H1 (cell line): ENCODE measurements at regions not wholly inside any gene's neighbourhood (a gene's known extent, or its start where the extent isn't known, plus 50 kb on each side); places are given as distances from the start of the nearest gene placed in this dataset.

Source experiments
- CTCF ChIA-PET: fragments of 300-600 bp; sonication (Branson Sonifier 250); formaldehyde crosslinking; loops from one replicate; lab custom pipeline; 2021; ENCODE audit not compliant: partially characterized antibody; lab: Charles Lee
- POLR2A ChIA-PET: fragments of 300-600 bp; sonication (Branson Sonifier 250); formaldehyde crosslinking; loops from one replicate; lab custom pipeline; 2021; ENCODE audit warnings: inconsistent platforms; ENCODE audit not compliant: partially characterized antibody; lab: Charles Lee
- DNase-seq, 2 experiments: peaks; one replicate each; pipeline versions ENCODE4 v3.0.0 to v3.0.0-alpha.2; 2010 to 2022; ENCODE audit warnings: low spot score in 2 of 2, low read depth in 1 of 2, mixed read lengths in 1 of 2
- FAIRE-seq: peaks from 2 replicates; lab custom pipeline; 2011; peaks lifted over from hg19 to GRCh38; lab: Jason Lieb, UNC
- H2AFZ ChIP-seq: 2 replicates; pipeline ENCODE4 v1.8.1; 2012; ENCODE audit warnings: low read length, inconsistent platforms
- H2AK5ac ChIP-seq: 2 replicates; pipeline ENCODE4 v1.6.1; 2013; ENCODE audit warnings: low read depth, low read length
- H2BK120ac ChIP-seq: replicated peaks from 2 replicates; pipeline ENCODE3; 2013; ENCODE audit warnings: low read depth, low read length, inconsistent platforms
- H2BK12ac ChIP-seq: 2 replicates; pipeline ENCODE4 v1.6.1; 2013; ENCODE audit warnings: low read depth, low read length
- H2BK15ac ChIP-seq: 2 replicates; pipeline ENCODE4 v1.6.1; 2013; ENCODE audit warnings: low read length
- H2BK20ac ChIP-seq: 2 replicates; pipeline ENCODE4 v1.6.1; 2013; ENCODE audit warnings: low read length
- H2BK5ac ChIP-seq: 2 replicates; pipeline ENCODE4 v1.6.1; 2013; ENCODE audit warnings: low read depth, low read length
- H3K14ac ChIP-seq: 2 replicates; pipeline ENCODE4 v1.6.1; 2013; ENCODE audit warnings: inconsistent platforms; ENCODE audit not compliant: insufficient read length
- H3K18ac ChIP-seq: 2 replicates; pipeline ENCODE4 v1.6.1; 2013; ENCODE audit warnings: low read length; ENCODE audit errors: extremely low read depth
- H3K23ac ChIP-seq: 2 replicates; pipeline ENCODE4 v1.6.1; 2013; ENCODE audit warnings: inconsistent platforms; ENCODE audit not compliant: insufficient read length
- H3K23me2 ChIP-seq: 2 replicates; pipeline ENCODE4 v1.6.1; 2013; ENCODE audit warnings: low read depth, low read length
- H3K27ac ChIP-seq: 2 replicates; pipeline ENCODE4 v1.6.1; 2011; ENCODE audit warnings: low read depth, low read length, inconsistent platforms
- H3K27me3 ChIP-seq, 4 experiments: replicated peaks in 1 of 4; 1 replicate in 1 of 4; 2 replicates in 3 of 4; pipeline versions ENCODE4 v1.6.1 to v1.8.1; 2011 to 2013; ENCODE audit warnings: low read length in 3 of 4, mild to moderate bottlenecking in 3 of 4, inconsistent platforms in 2 of 4, mixed read lengths in 2 of 4, moderate library complexity in 1 of 4; ENCODE audit not compliant: control insufficient read depth in 3 of 4, insufficient read depth in 3 of 4; ENCODE audit errors: extremely low read depth in 1 of 4
- H3K36me3 ChIP-seq, 4 experiments: 2 replicates each; pipeline versions ENCODE4 v1.6.1 to v1.8.1; 2011 to 2013; ENCODE audit warnings: mild to moderate bottlenecking in 4 of 4, low read length in 3 of 4, moderate library complexity in 2 of 4, control low read depth in 1 of 4, inconsistent platforms in 1 of 4; ENCODE audit not compliant: insufficient read depth in 4 of 4, control insufficient read depth in 2 of 4
- H3K4ac ChIP-seq: replicated peaks from 2 replicates; pipeline ENCODE3; 2013; ENCODE audit warnings: low read length, low read depth, mixed read lengths, inconsistent platforms; ENCODE audit not compliant: insufficient read length
- H3K4me1 ChIP-seq, 4 experiments: replicated peaks in 1 of 4; 1 replicate in 1 of 4; 2 replicates in 3 of 4; pipeline versions ENCODE4 v1.6.1 to v1.8.1; 2011 to 2013; ENCODE audit warnings: low read length in 3 of 4, inconsistent platforms in 2 of 4, mixed read lengths in 1 of 4; ENCODE audit not compliant: insufficient read depth in 4 of 4, control insufficient read depth in 3 of 4
- H3K4me2 ChIP-seq, 2 experiments: 2 replicates each; pipeline versions ENCODE4 v1.6.1 to v1.8.1; 2011 to 2013; ENCODE audit warnings: low read depth in 2 of 2, low read length in 2 of 2, control low read depth in 1 of 2, inconsistent platforms in 1 of 2, mild to moderate bottlenecking in 1 of 2; ENCODE audit not compliant: insufficient read depth in 1 of 2
- H3K4me3 ChIP-seq, 4 experiments: fragments of 200-600, 300-600 bp in 1 of 4; sonication (generic), shearing (Covaris generic), sonication (Bioruptor Twin) in 1 of 4; 2 replicates each; pipeline versions ENCODE4 v1.5.1 to v1.8.1; 2011 to 2016; ENCODE audit warnings: low read length in 4 of 4, low read depth in 3 of 4, control low read depth in 2 of 4, inconsistent platforms in 2 of 4, mild to moderate bottlenecking in 2 of 4, mixed read lengths in 1 of 4, moderate library complexity in 1 of 4; ENCODE audit not compliant: insufficient read depth in 2 of 4; ENCODE audit errors: extremely low read depth in 1 of 4
- H3K56ac ChIP-seq: replicated peaks from 2 replicates; pipeline ENCODE3; 2013; ENCODE audit warnings: low read depth, mild to moderate bottlenecking, mixed read lengths, low read length, inconsistent platforms; ENCODE audit not compliant: insufficient read length
- H3K79me1 ChIP-seq: 2 replicates; pipeline ENCODE4 v1.6.1; 2013; ENCODE audit warnings: low read depth, low read length, control low read depth
- H3K79me2 ChIP-seq, 2 experiments: 2 replicates each; pipeline versions ENCODE4 v1.6.1 to v1.8.1; 2012 to 2013; ENCODE audit warnings: low read length in 2 of 2, mild to moderate bottlenecking in 2 of 2, inconsistent platforms in 1 of 2; ENCODE audit not compliant: insufficient read depth in 2 of 2, control insufficient read depth in 1 of 2
- H3K9ac ChIP-seq, 4 experiments: replicated peaks in 1 of 4; 1 replicate in 1 of 4; 2 replicates in 3 of 4; pipeline versions ENCODE4 v1.6.1 to v1.8.1; 2011 to 2013; ENCODE audit warnings: low read depth in 3 of 4, low read length in 3 of 4, control low read depth in 2 of 4, mild to moderate bottlenecking in 2 of 4, moderate library complexity in 2 of 4, inconsistent platforms in 1 of 4; ENCODE audit errors: extremely low read depth in 1 of 4
- H3K9me3 ChIP-seq, 2 experiments: 2 replicates each; pipeline versions ENCODE4 v1.6.1 to v1.8.1; 2012 to 2013; ENCODE audit warnings: mild to moderate bottlenecking in 2 of 2, moderate library complexity in 2 of 2, control low read depth in 1 of 2, inconsistent platforms in 1 of 2, low read depth in 1 of 2, low read length in 1 of 2, mixed read lengths in 1 of 2; ENCODE audit not compliant: insufficient read depth in 2 of 2
- H4K20me1 ChIP-seq, 2 experiments: replicated peaks in 1 of 2; 2 replicates each; pipeline versions ENCODE3 to v1.8.1; 2011 to 2013; ENCODE audit warnings: inconsistent platforms in 2 of 2, low read length in 2 of 2, mild to moderate bottlenecking in 1 of 2; ENCODE audit not compliant: insufficient read depth in 2 of 2, control insufficient read depth in 1 of 2
- H4K5ac ChIP-seq: 2 replicates; pipeline ENCODE4 v1.6.1; 2013; ENCODE audit warnings: low read length, low read depth, mixed read lengths, inconsistent platforms; ENCODE audit not compliant: insufficient read length
- H4K8ac ChIP-seq: 2 replicates; pipeline ENCODE4 v1.8.0; 2013; ENCODE audit warnings: mild to moderate bottlenecking, moderate library complexity, low read length, inconsistent platforms; ENCODE audit not compliant: insufficient read depth; ENCODE audit errors: extremely low read depth
- H4K91ac ChIP-seq: replicated peaks from 2 replicates; pipeline ENCODE3; 2013; ENCODE audit warnings: low read length, mixed read lengths, inconsistent platforms; ENCODE audit not compliant: insufficient read length
- HDAC6 ChIP-seq: IDR thresholded peaks from one replicate; pipeline ENCODE4 v1.7.1; 2012; ENCODE audit warnings: low read depth, mild to moderate bottlenecking, inconsistent platforms, low read length, moderate library complexity
- KDM1A ChIP-seq: fragments of 200-600, 300-600 bp; sonication (generic); IDR thresholded peaks from 2 replicates; pipeline ENCODE4 v1.7.1; 2016; ENCODE audit warnings: mild to moderate bottlenecking, low read length, borderline replicate concordance
- KDM5A ChIP-seq: fragments of 200-600 bp; IDR thresholded peaks from 2 replicates; pipeline ENCODE4 v1.7.1; 2012; ENCODE audit warnings: mild to moderate bottlenecking, low read length, inconsistent platforms, mixed read lengths
- MAFK ChIP-seq: IDR thresholded peaks from 2 replicates; pipeline ENCODE4 v1.6.1; 2012; ENCODE audit warnings: low read depth, mild to moderate bottlenecking, improper control_type of control experiment, low read length
- RNF2 ChIP-seq: fragments of 200-900, 300-1000 bp; sonication (generic); IDR thresholded peaks from 2 replicates; pipeline ENCODE4 v1.7.1; 2016; ENCODE audit warnings: borderline replicate concordance, low read depth, mild to moderate bottlenecking, antibody characterized with exemption, low read length; ENCODE audit not compliant: poor library complexity, severe bottlenecking; ENCODE audit errors: missing control alignments
- WGBS, 2 experiments: shearing (Covaris generic) in 1 of 2; methylation state at CpG; one replicate each; pipeline versions ENCODE4 v1.1.6 to v1.1.7; 2013 to 2015; ENCODE audit warnings: low lambda C conversion rate in 2 of 2, mixed read lengths in 2 of 2, inconsistent platforms in 1 of 2, low coverage in 1 of 2, missing lambda C conversion rate in 1 of 2; ENCODE audit not compliant: insufficient replicate concordance in 2 of 2, insufficient coverage in 1 of 2, insufficient read length in 1 of 2; ENCODE audit errors: extremely low coverage in 1 of 2, missing lambda C conversion rate in 1 of 2; 5-methylcytosine and 5-hydroxymethylcytosine counted together
- TF ChIP-seq, protein P1 (sequence below): IDR thresholded peaks from 2 replicates; pipeline ENCODE4 v1.6.1; 2012; ENCODE audit warnings: inconsistent platforms

DNA sequence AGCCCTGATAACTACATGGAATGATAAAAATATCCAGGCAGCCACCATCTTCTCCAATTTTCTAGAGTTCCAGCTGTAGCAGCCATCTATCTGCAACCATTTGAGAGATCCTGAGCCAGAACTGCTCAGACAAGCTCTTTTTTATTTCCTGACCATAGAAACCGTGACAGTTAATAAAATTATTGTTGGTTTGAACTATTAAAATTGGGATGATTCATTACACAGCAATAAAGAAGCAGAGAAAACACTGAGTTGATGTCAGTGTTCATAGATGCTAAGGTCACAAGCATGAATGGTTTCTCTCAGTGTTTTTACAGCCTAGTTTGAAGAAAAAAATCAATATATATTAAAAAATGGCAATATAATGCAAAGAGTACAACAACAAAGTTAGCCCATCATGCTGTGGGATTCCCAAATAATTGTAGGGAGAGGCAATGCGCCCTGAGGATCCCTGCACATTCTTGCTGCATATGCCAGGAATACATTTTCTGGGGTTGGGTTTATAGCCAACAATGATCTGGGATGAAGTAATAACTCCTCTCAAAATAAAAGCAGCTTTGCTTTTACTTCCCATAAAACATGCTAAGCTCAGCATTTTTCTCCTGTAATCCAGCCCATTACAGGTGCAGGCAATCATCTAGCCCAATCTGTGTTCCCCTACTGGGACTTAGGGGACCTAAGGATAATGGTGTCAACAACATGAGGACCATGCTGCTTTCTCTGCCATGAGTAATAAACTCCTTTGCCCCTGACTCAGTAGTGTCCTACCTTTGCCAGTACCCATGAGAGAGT lies 84.0 kb downstream of the PABPC4L start:
- Histone ChIP-seq H3K4me2 (no peak overlapping the region), H3K56ac (no peak overlapping the region), H4K5ac (no peak overlapping the region), H3K18ac (no peak overlapping the region), H3K4me3 (no peak overlapping the region), H3K79me2 (no peaks in the 10 kb centered on the region), H3K9me3 (no peaks in the 10 kb centered on the region), H3K27ac (no peak overlapping the region), H2AK5ac (no peak overlapping the region), H2AFZ (no peak overlapping the region), H3K79me1 (no peaks in the 10 kb centered on the region), H3K4me1 (no peaks in the 10 kb centered on the region), H3K23ac (no peak overlapping the region), H3K36me3 (no peaks in the 10 kb centered on the region), H4K20me1 (no peaks in the 10 kb centered on the region), H4K91ac (no peak overlapping the region), H2BK120ac (no peak overlapping the region), H3K23me2 (no peaks in the 10 kb centered on the region), H3K14ac (no peak overlapping the region), H2BK5ac (no peak overlapping the region), H2BK20ac (no peak overlapping the region), H2BK12ac (no peak overlapping the region), H3K4ac (no peak overlapping the region), H3K27me3 (no peaks in the 10 kb centered on the region), H4K8ac (no peak overlapping the region), H2BK15ac (no peak overlapping the region), H3K9ac (no peak overlapping the region)
- no peak for FAIRE-seq
- CTCF ChIA-PET, result interaction anchor here (0.6 kb wide), 1 partner anchor 92 kb away, joined by 3 read pairs; no protein-coding TSS in a partner anchor
- no peak for TF ChIP-seq KDM5A
- TF ChIP-seq KDM1A, result no peak
- TF ChIP-seq RNF2, result no peak
- TF ChIP-seq MAFK, result peak; percentile 62
- TF ChIP-seq, protein P1, sequence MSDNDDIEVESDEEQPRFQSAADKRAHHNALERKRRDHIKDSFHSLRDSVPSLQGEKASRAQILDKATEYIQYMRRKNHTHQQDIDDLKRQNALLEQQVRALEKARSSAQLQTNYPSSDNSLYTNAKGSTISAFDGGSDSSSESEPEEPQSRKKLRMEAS, result no peak
- TF ChIP-seq HDAC6, result no peak
- 88% methylated on average over 2 of the region's 2 CpGs; no CpG with 5 or more reads in 1 of the 2 experiments for WGBS, 2 experiments
- POLR2A ChIA-PET, result no interaction called here
- DNase-seq, result no peak
